PC-3 (cell line): ENCODE measurements at regions not wholly inside any gene's neighbourhood (a gene's known extent, or its start where the extent isn't known, plus 50 kb on each side); places are given as distances from the start of the nearest gene placed in this dataset.
A peak's percentile ranks its signal among the peaks of the same experiment; 100 is the strongest.

Source experiments
- ATAC-seq: fragments of 200-7000 bp; cut with Tn5 transposase; 2 replicates; pipeline ENCODE4 v1.9.1; 2020; ENCODE audit warnings: mild to moderate bottlenecking, moderate library complexity
- BruUV-seq: library from RNA; stranded (reverse); fragments of 400-500 nt; replicated peaks from 2 replicates; lab custom pipeline; 2021; lab: Mats Ljungman, UMichigan
- CTCF ChIA-PET: fragments of 300-600 bp; sonication (Branson Sonifier 250); formaldehyde crosslinking; loops from one replicate; lab custom pipeline; 2022; ENCODE audit warnings: antibody characterized with exemption; lab: Charles Lee
- POLR2A ChIA-PET: fragments of 300-600 bp; sonication (Branson Sonifier 250); formaldehyde crosslinking; loops from one replicate; lab custom pipeline; 2022; ENCODE audit warnings: antibody characterized with exemption; ENCODE audit not compliant: unreplicated experiment; lab: Charles Lee
- DNase-seq: peaks from one replicate; pipeline ENCODE4 v3.0.0-alpha.2; 2015
- H2AFZ ChIP-seq: fragments of 300-600 bp; sonication (generic); 2 replicates; pipeline ENCODE4 v1.6.0; 2016; ENCODE audit warnings: antibody characterized with exemption, low read length
- H3F3A ChIP-seq: fragments of 300-600 bp; sonication (generic); one replicate; pipeline ENCODE4 v1.6.0; 2017; ENCODE audit warnings: antibody characterized with exemption, low read length, control low read depth, mild to moderate bottlenecking; ENCODE audit not compliant: unreplicated experiment
- H3K27ac ChIP-seq: fragments of 300-600 bp; sonication (generic); 2 replicates; pipeline ENCODE4 v1.5.1; 2016; ENCODE audit warnings: mild to moderate bottlenecking, low read length
- H3K27me3 ChIP-seq: fragments of 300-600 bp; sonication (generic); 2 replicates; pipeline ENCODE4 v1.6.1; 2016; ENCODE audit warnings: low read length, mixed read lengths
- H3K36me3 ChIP-seq: fragments of 300-600 bp; sonication (generic); 2 replicates; pipeline ENCODE4 v1.6.1; 2016; ENCODE audit warnings: low read depth, mixed run types, low read length, mixed read lengths
- H3K4me1 ChIP-seq: fragments of 300-600 bp; sonication (generic); 2 replicates; pipeline ENCODE4 v1.5.1; 2016; ENCODE audit warnings: low read length; ENCODE audit not compliant: insufficient read depth
- H3K4me2 ChIP-seq: fragments of 300-600 bp; sonication (generic); 2 replicates; pipeline ENCODE4 v1.6.0; 2016; ENCODE audit warnings: low read length
- H3K4me3 ChIP-seq: fragments of 300-600 bp; sonication (generic); 2 replicates; pipeline ENCODE4 v1.5.1; 2016; ENCODE audit warnings: mild to moderate bottlenecking, low read length, mixed read lengths
- H3K79me2 ChIP-seq: fragments of 300-600 bp; sonication (generic); 2 replicates; pipeline ENCODE4 v1.6.1; 2017; ENCODE audit warnings: low read length, mixed read lengths
- H3K9ac ChIP-seq: fragments of 300-600 bp; sonication (generic); 2 replicates; pipeline ENCODE4 v1.6.0; 2016; ENCODE audit warnings: mild to moderate bottlenecking, low read length
- H3K9me2 ChIP-seq: fragments of 300-600 bp; sonication (generic); replicated peaks from 2 replicates; pipeline ENCODE4 v1.6.1; 2016; ENCODE audit warnings: mixed run types, low read length, mixed read lengths
- H3K9me3 ChIP-seq: fragments of 300-600 bp; sonication (generic); 2 replicates; pipeline ENCODE4 v1.6.1; 2016; ENCODE audit warnings: low read length, mixed read lengths
- H4K20me1 ChIP-seq: fragments of 300-600 bp; sonication (generic); 2 replicates; pipeline ENCODE4 v1.6.1; 2016; ENCODE audit warnings: low read length, mixed read lengths
- EZH2 ChIP-seq: fragments of 300-600 bp; sonication (generic); IDR thresholded peaks from one replicate; pipeline ENCODE4 v1.6.1; 2017; ENCODE audit warnings: antibody characterized with exemption, mild to moderate bottlenecking, low read length; ENCODE audit not compliant: unreplicated experiment
- EZH2phosphoT487 ChIP-seq: fragments of 300-600 bp; sonication (generic); IDR thresholded peaks from 2 replicates; pipeline ENCODE4 v1.6.1; 2018; ENCODE audit warnings: mild to moderate bottlenecking, antibody characterized with exemption, low read length, borderline replicate concordance
- intact Hi-C: fragments of 100-400 bp; cut with micrococcal nuclease; formaldehyde crosslinking; loops from 2 replicates; pipeline ENCODE4 v1.9.0; 2023
- TF ChIP-seq, protein P1 (sequence below): fragments of 300-600 bp; sonication (generic); conservative IDR thresholded peaks from 2 replicates; pipeline ENCODE4 v1.5.1; 2017; ENCODE audit warnings: antibody characterized with exemption, low read depth, mild to moderate bottlenecking, low read length

DNA sequence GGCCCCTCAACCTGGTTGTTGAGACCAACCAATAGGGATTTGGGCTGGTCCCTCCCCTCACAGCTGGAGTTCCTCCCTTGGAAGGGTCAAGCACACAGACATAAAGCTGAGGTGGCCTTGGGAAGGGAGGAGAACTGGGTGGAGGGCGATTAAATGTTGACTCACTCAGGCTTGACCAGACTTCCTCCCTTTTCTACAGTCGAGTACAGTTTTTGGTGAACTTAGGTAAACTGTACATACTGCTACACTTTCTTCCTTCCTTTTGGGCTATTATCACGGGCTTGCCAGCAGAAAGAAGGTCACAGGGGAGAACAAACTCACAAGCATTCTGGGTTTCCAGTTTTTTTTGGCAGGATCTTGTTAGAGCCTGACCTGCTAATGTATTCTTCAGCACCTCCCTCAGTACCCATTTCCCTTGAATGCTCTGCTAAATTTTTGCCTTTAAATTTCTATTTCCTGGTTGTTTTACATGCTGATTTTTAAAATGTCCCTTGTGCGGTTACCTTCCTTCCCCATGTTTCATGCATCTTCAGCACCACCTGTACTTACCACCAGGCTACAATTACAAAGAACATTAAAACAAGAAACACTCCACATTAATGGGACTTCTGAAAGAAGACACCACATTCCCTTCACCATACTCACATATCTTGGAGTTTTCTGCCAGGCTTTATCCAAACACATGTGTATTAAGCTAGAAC lies 135.2 kb upstream of the RASGEF1B start:
- Histone ChIP-seq H3K9ac (no peak overlapping the region), H3F3A (no peaks in the 10 kb centered on the region), H3K9me2 (no peaks in the 10 kb centered on the region), H3K27ac (peak overlapping the region; percentile 33), H2AFZ (no peak overlapping the region), H3K27me3 (no peaks in the 10 kb centered on the region), H3K4me1 (peaks cover 21% of the 10 kb centered on the region), H3K4me3 (no peak overlapping the region), H4K20me1 (no peaks in the 10 kb centered on the region), H3K4me2 (peak overlapping the region; percentile 21; the same call in 1 of the 2 replicates), H3K79me2 (no peaks in the 10 kb centered on the region), H3K9me3 (no peaks in the 10 kb centered on the region), H3K36me3 (no peaks in the 10 kb centered on the region)
- ATAC-seq: peak; percentile 56
- intact Hi-C loops: no loop called here
- TF ChIP-seq, protein P1, sequence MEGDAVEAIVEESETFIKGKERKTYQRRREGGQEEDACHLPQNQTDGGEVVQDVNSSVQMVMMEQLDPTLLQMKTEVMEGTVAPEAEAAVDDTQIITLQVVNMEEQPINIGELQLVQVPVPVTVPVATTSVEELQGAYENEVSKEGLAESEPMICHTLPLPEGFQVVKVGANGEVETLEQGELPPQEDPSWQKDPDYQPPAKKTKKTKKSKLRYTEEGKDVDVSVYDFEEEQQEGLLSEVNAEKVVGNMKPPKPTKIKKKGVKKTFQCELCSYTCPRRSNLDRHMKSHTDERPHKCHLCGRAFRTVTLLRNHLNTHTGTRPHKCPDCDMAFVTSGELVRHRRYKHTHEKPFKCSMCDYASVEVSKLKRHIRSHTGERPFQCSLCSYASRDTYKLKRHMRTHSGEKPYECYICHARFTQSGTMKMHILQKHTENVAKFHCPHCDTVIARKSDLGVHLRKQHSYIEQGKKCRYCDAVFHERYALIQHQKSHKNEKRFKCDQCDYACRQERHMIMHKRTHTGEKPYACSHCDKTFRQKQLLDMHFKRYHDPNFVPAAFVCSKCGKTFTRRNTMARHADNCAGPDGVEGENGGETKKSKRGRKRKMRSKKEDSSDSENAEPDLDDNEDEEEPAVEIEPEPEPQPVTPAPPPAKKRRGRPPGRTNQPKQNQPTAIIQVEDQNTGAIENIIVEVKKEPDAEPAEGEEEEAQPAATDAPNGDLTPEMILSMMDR: no peak
- TF ChIP-seq EZH2phosphoT487 (no peak), EZH2 (no peak)
- BruUV-seq: no TSS peak
- ChIA-PET CTCF (no interaction called here), POLR2A (no interaction called here)
- DNase-seq: peak; percentile 58

DNA sequence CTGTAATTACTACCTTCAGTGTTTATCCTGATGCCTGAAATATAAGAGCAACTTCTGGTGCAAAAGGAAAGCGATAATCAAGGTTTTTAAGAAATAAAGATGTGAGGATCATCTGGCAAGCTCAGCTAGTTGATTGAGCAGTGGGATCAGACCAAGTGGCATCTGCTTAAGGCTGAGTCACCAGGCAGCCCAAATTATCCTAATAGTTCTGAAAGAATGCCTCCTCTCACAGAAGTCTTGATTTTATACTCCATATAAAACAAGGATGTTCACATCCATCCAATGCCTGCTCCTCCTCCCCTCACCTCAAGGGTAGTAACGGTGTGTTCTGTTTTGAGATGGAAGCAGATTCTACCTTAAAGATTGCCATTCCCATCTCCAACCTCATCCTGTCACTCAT lies 134.5 kb upstream of the RASGEF1B start:
- Histone ChIP-seq H3K4me2 (0 out of 2 replicates have a peak overlapping the region, but pooled peaks have one; percentile 21), H3K27ac (0 out of 2 replicates have a peak overlapping the region, but pooled peaks have one; percentile 33), H3K9me2 (no peaks in the 10 kb centered on the region), H3K79me2 (no peaks in the 10 kb centered on the region), H3F3A (no peaks in the 10 kb centered on the region), H3K27me3 (no peaks in the 10 kb centered on the region), H3K4me1 (peaks cover 21% of the 10 kb centered on the region), H3K9ac (no peak overlapping the region), H4K20me1 (no peaks in the 10 kb centered on the region), H3K4me3 (no peak overlapping the region), H2AFZ (no peak overlapping the region), H3K36me3 (no peaks in the 10 kb centered on the region), H3K9me3 (no peaks in the 10 kb centered on the region)
- no peak for DNase-seq
- no peak for ATAC-seq
- TF ChIP-seq, protein P1: no peak
- no peak for TF ChIP-seq EZH2
- TF ChIP-seq EZH2phosphoT487: no peak
- BruUV-seq: no TSS peak
- POLR2A ChIA-PET: no interaction called here
- intact Hi-C loops: no loop called here
- CTCF ChIA-PET: no interaction called here

DNA sequence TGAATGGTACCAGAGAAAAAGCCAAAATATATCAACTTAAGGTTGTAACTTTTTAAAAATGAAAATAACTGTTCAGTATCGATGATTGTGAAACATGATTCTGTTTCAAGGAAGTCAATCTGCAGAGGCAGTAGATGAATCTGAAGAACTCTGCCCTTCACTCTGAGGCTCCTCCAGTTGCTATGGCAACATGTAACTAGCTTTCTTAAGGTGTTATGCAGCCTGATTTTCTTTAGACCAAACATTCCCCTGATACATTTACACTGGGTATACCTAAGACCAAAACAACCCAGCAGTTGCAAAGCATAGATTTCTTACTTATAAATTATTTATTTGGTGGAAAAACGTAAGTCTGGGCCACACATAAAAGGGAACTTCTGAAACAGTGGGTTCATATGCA lies 133.6 kb upstream of the RASGEF1B start:
- ATAC-seq: no peak
- POLR2A ChIA-PET: no interaction called here

More for the DNA sequence above, 133.6 kb upstream of the RASGEF1B start:
- no peak overlapping the region for H3K9ac ChIP-seq
- H2AFZ ChIP-seq: no peak overlapping the region
- TF ChIP-seq EZH2phosphoT487 (no peak), EZH2 (no peak)
- TF ChIP-seq, protein P1: no peak
- DNase-seq: no peak
- no peaks in the 10 kb centered on the region for H3K27me3 ChIP-seq
- no peak overlapping the region for H3K27ac ChIP-seq
- no peaks in the 10 kb centered on the region for H3K36me3 ChIP-seq
- H3K79me2 ChIP-seq: no peaks in the 10 kb centered on the region
- no peaks in the 10 kb centered on the region for H3K9me3 ChIP-seq
- H3K9me2 ChIP-seq: no peaks in the 10 kb centered on the region
- CTCF ChIA-PET: no interaction called here
- peaks cover 21% of the 10 kb centered on the region for H3K4me1 ChIP-seq
- no peaks in the 10 kb centered on the region for H4K20me1 ChIP-seq
- intact Hi-C loops: no loop called here
- H3K4me2 ChIP-seq: no peak overlapping the region
- no TSS peak for BruUV-seq
- H3K4me3 ChIP-seq: no peak overlapping the region
- H3F3A ChIP-seq: no peaks in the 10 kb centered on the region
